Smooth muscle cell (in vitro differentiated cells): ENCODE measurements at regions not wholly inside any gene's neighbourhood (a gene's known extent, or its start where the extent isn't known, plus 50 kb on each side); places are given as distances from the start of the nearest gene placed in this dataset.

Experiments used
- DNase-seq: peaks from one replicate; lab custom pipeline; 2025; ENCODE audit not compliant: unreplicated experiment; lab: John Stamatoyannopoulos, UW
- H2AFZ ChIP-seq: fragments of 200-600 bp; sonication (generic); 2 replicates; pipeline ENCODE4 v1.6.0; 2016; ENCODE audit warnings: antibody characterized with exemption, low read depth, mild to moderate bottlenecking
- H3F3A ChIP-seq: fragments of 200-600 bp; sonication (generic); 2 replicates; pipeline ENCODE4 v1.6.0; 2017; ENCODE audit warnings: antibody characterized with exemption, low read depth
- H3K27ac ChIP-seq: fragments of 200-600 bp; sonication (generic); 2 replicates; pipeline ENCODE4 v1.5.1; 2016; ENCODE audit warnings: low read depth, mild to moderate bottlenecking
- H3K27me3 ChIP-seq: fragments of 200-600 bp; sonication (generic); 2 replicates; pipeline ENCODE4 v1.6.1; 2016; ENCODE audit warnings: low read depth, mild to moderate bottlenecking
- H3K36me3 ChIP-seq: fragments of 200-600 bp; sonication (generic); 2 replicates; pipeline ENCODE4 v1.5.1; 2016; ENCODE audit warnings: low read depth
- H3K4me1 ChIP-seq: fragments of 200-600 bp; sonication (generic); 2 replicates; pipeline ENCODE4 v1.5.1; 2016; ENCODE audit warnings: low read depth
- H3K4me2 ChIP-seq: fragments of 200-600 bp; sonication (generic); 2 replicates; pipeline ENCODE4 v1.6.0; 2016; ENCODE audit warnings: mild to moderate bottlenecking
- H3K4me3 ChIP-seq: fragments of 200-600 bp; sonication (generic); 2 replicates; pipeline ENCODE4 v1.5.1; 2016; ENCODE audit warnings: mild to moderate bottlenecking
- H3K79me2 ChIP-seq: fragments of 200-600 bp; sonication (generic); 2 replicates; pipeline ENCODE4 v1.6.0; 2016; ENCODE audit warnings: low read depth, mild to moderate bottlenecking
- H3K9ac ChIP-seq: fragments of 200-600 bp; sonication (generic); 2 replicates; pipeline ENCODE4 v1.6.0; 2016; ENCODE audit warnings: low read depth
- H3K9me3 ChIP-seq: fragments of 200-600 bp; sonication (generic); replicated peaks from 2 replicates; pipeline ENCODE4 v1.5.1; 2016; ENCODE audit warnings: low read depth
- H4K20me1 ChIP-seq: fragments of 200-600 bp; sonication (generic); 2 replicates; pipeline ENCODE4 v1.6.0; 2016; ENCODE audit warnings: low read depth
- CTCF ChIP-seq: fragments of 200-600 bp; sonication (generic); IDR thresholded peaks from 2 replicates; pipeline ENCODE4 v1.5.1; 2017; ENCODE audit warnings: borderline replicate concordance, mild to moderate bottlenecking, antibody characterized with exemption; ENCODE audit not compliant: insufficient read depth, poor library complexity, severe bottlenecking
- WGBS: methylation state at CpG from one replicate; pipeline ENCODE4 v1.1.7; 2016; ENCODE audit warnings: low lambda C conversion rate; 5-methylcytosine and 5-hydroxymethylcytosine counted together

- H2AFZ ChIP-seq: no peak overlapping the region
- H3K36me3 ChIP-seq: no peaks in the 10 kb centered on the region
- TF ChIP-seq CTCF: no peak
- no peaks in the 10 kb centered on the region for H3F3A ChIP-seq
- H4K20me1 ChIP-seq: no peaks in the 10 kb centered on the region
- DNase-seq: no peak
- H3K27ac ChIP-seq: no peak overlapping the region
- H3K9ac ChIP-seq: no peak overlapping the region
- H3K4me1 ChIP-seq: peaks cover 3% of the 10 kb centered on the region
- no peak overlapping the region for H3K4me3 ChIP-seq
- no peaks in the 10 kb centered on the region for H3K9me3 ChIP-seq
- no peaks in the 10 kb centered on the region for H3K27me3 ChIP-seq
- no peaks in the 10 kb centered on the region for H3K79me2 ChIP-seq
- WGBS: 100% methylated on average over 2 of the region's 2 CpGs
- H3K4me2 ChIP-seq: no peak overlapping the region
Measured at GRCh38 chr15:95616306-95616705, 714.2 kb upstream of the NR2F2 start.

- H3K36me3 ChIP-seq: no peaks in the 10 kb centered on the region
- no peaks in the 10 kb centered on the region for H3F3A ChIP-seq
- no peaks in the 10 kb centered on the region for H3K9me3 ChIP-seq
- H3K9ac ChIP-seq: no peak overlapping the region
- no peak overlapping the region for H3K4me3 ChIP-seq
- no peak overlapping the region for H3K27ac ChIP-seq
- no peak overlapping the region for H2AFZ ChIP-seq
- 97% methylated on average over 1 of the region's 1 CpG for WGBS
- H3K4me1 ChIP-seq: peaks cover 12% of the 10 kb centered on the region
- H3K79me2 ChIP-seq: no peaks in the 10 kb centered on the region
- H4K20me1 ChIP-seq: no peaks in the 10 kb centered on the region
- no peak for TF ChIP-seq CTCF
- DNase-seq: no peak
- no peak overlapping the region for H3K4me2 ChIP-seq
- no peaks in the 10 kb centered on the region for H3K27me3 ChIP-seq
Measured at GRCh38 chr15:95620934-95621579, 709.4 kb upstream of the NR2F2 start.

GRCh38 chr15:95622843-95623242, 707.7 kb upstream of the NR2F2 start:
- no peaks in the 10 kb centered on the region for H3F3A ChIP-seq
- no peak for TF ChIP-seq CTCF
- H3K9me3 ChIP-seq: no peaks in the 10 kb centered on the region
- no peaks in the 10 kb centered on the region for H3K27me3 ChIP-seq
- H3K9ac ChIP-seq: no peak overlapping the region
- H4K20me1 ChIP-seq: no peaks in the 10 kb centered on the region
- H2AFZ ChIP-seq: no peak overlapping the region
- no peak overlapping the region for H3K4me3 ChIP-seq
- no peak for DNase-seq
- no peak overlapping the region for H3K4me2 ChIP-seq
- H3K36me3 ChIP-seq: no peaks in the 10 kb centered on the region
- H3K79me2 ChIP-seq: no peaks in the 10 kb centered on the region
- peaks cover 26% of the 10 kb centered on the region for H3K4me1 ChIP-seq
- H3K27ac ChIP-seq: no peak overlapping the region

- DNase-seq: no peak
- Histone ChIP-seq H4K20me1 (no peaks in the 10 kb centered on the region), H3K27me3 (no peaks in the 10 kb centered on the region), H3K4me1 (peaks cover 32% of the 10 kb centered on the region), H3F3A (no peaks in the 10 kb centered on the region), H3K27ac (no peak overlapping the region), H3K9me3 (no peaks in the 10 kb centered on the region), H3K9ac (no peak overlapping the region), H3K4me2 (no peak overlapping the region), H2AFZ (no peak overlapping the region), H3K36me3 (no peaks in the 10 kb centered on the region), H3K79me2 (no peaks in the 10 kb centered on the region), H3K4me3 (no peak overlapping the region)
- no peak for TF ChIP-seq CTCF
- 54% methylated on average over 1 of the region's 1 CpG for WGBS
Measured at GRCh38 chr15:95624100-95624499, 706.4 kb upstream of the NR2F2 start.
